C4-2B (cell line): ENCODE measurements at regions not wholly inside any gene's neighbourhood (a gene's known extent, or its start where the extent isn't known, plus 50 kb on each side); places are given as distances from the start of the nearest gene placed in this dataset.

Source experiments
- H3K27ac ChIP-seq: fragments of 450-650 bp; 2 replicates; pipeline ENCODE4 v1.5.1; 2017
- CTCF ChIP-seq: fragments of 450-650 bp; conservative IDR thresholded peaks from 2 replicates; pipeline ENCODE4 v1.5.1; 2017; ENCODE audit warnings: mild to moderate bottlenecking
- ZFX ChIP-seq: fragments of 450-650 bp; IDR thresholded peaks from 2 replicates; pipeline ENCODE4 v1.6.1; 2017

GRCh38 chr4:167786504-167786903 lies 305.8 kb upstream of the ANXA10 start:
- no peak overlapping the region for H3K27ac ChIP-seq
- TF ChIP-seq ZFX (no peak), CTCF (no peak)

- no peak overlapping the region for H3K27ac ChIP-seq
- no peak for TF ChIP-seq ZFX
- no peak for TF ChIP-seq CTCF
Measured at GRCh38 chr4:167787231-167787630, 305.1 kb upstream of the ANXA10 start.

GRCh38 chr4:167802463-167803212 lies 289.7 kb upstream of the ANXA10 start:
- TF ChIP-seq CTCF = no peak
- no peak for TF ChIP-seq ZFX
- H3K27ac ChIP-seq = no peak overlapping the region

- TF ChIP-seq CTCF (no peak), ZFX (no peak)
- H3K27ac ChIP-seq = no peak overlapping the region
Measured at GRCh38 chr4:167811958-167812357, 280.4 kb upstream of the ANXA10 start.

GRCh38 chr4:167826281-167826680 lies 266.1 kb upstream of the ANXA10 start:
- TF ChIP-seq CTCF (no peak), ZFX (no peak)
- H3K27ac ChIP-seq = no peak overlapping the region

GRCh38 chr4:167831855-167832254 lies 260.5 kb upstream of the ANXA10 start:
- TF ChIP-seq ZFX (no peak), CTCF (no peak)
- no peak overlapping the region for H3K27ac ChIP-seq

- TF ChIP-seq CTCF (no peak), ZFX (no peak)
- no peak overlapping the region for H3K27ac ChIP-seq
Measured at GRCh38 chr4:167838686-167839085, 253.7 kb upstream of the ANXA10 start.
